C4-2B (cell line): ENCODE measurements at regions not wholly inside any gene's neighbourhood (a gene's known extent, or its start where the extent isn't known, plus 50 kb on each side); places are given as distances from the start of the nearest gene placed in this dataset.

Source experiments
- ZFX ChIP-seq: fragments of 450-650 bp; IDR thresholded peaks from 2 replicates; pipeline ENCODE4 v1.6.1; 2017
- TF ChIP-seq, protein P1 (sequence below): fragments of 450-650 bp; conservative IDR thresholded peaks from 2 replicates; pipeline ENCODE4 v1.5.1; 2017; ENCODE audit warnings: mild to moderate bottlenecking

GRCh38 chr15:46343196-46343935 is 708.5 kb downstream of the SQOR start:
- TF ChIP-seq, protein P1, sequence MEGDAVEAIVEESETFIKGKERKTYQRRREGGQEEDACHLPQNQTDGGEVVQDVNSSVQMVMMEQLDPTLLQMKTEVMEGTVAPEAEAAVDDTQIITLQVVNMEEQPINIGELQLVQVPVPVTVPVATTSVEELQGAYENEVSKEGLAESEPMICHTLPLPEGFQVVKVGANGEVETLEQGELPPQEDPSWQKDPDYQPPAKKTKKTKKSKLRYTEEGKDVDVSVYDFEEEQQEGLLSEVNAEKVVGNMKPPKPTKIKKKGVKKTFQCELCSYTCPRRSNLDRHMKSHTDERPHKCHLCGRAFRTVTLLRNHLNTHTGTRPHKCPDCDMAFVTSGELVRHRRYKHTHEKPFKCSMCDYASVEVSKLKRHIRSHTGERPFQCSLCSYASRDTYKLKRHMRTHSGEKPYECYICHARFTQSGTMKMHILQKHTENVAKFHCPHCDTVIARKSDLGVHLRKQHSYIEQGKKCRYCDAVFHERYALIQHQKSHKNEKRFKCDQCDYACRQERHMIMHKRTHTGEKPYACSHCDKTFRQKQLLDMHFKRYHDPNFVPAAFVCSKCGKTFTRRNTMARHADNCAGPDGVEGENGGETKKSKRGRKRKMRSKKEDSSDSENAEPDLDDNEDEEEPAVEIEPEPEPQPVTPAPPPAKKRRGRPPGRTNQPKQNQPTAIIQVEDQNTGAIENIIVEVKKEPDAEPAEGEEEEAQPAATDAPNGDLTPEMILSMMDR, result no peak
- TF ChIP-seq ZFX, result no peak
